Ishikawa (cell line): ENCODE measurements at regions not wholly inside any gene's neighbourhood (a gene's known extent, or its start where the extent isn't known, plus 50 kb on each side); places are given as distances from the start of the nearest gene placed in this dataset.

Source experiments
- CEBPB ChIP-seq: IDR thresholded peaks from 2 replicates; pipeline ENCODE4 v1.6.1; 2012
- CREB1 ChIP-seq: IDR thresholded peaks from 2 replicates; pipeline ENCODE4 v1.6.1; 2012; ENCODE audit warnings: low read depth
- EGR1 ChIP-seq: IDR thresholded peaks from 2 replicates; pipeline ENCODE4 v1.6.1; 2012
- EP300 ChIP-seq: IDR thresholded peaks from 2 replicates; pipeline ENCODE4 v1.6.1; 2012; ENCODE audit warnings: borderline replicate concordance
- FOXM1 ChIP-seq: IDR thresholded peaks from 2 replicates; pipeline ENCODE4 v1.6.1; 2012; ENCODE audit warnings: low read depth, borderline replicate concordance
- MAX ChIP-seq: IDR thresholded peaks from 2 replicates; pipeline ENCODE4 v1.6.1; 2012
- NFIC ChIP-seq: IDR thresholded peaks from 2 replicates; pipeline ENCODE4 v1.6.1; 2012
- RAD21 ChIP-seq: IDR thresholded peaks from 2 replicates; pipeline ENCODE4 v1.6.1; 2012; ENCODE audit warnings: low read depth
- TAF1 ChIP-seq: IDR thresholded peaks from 2 replicates; pipeline ENCODE4 v1.6.1; 2012; ENCODE audit warnings: low read depth, mild to moderate bottlenecking
- TCF12 ChIP-seq: IDR thresholded peaks from 2 replicates; pipeline ENCODE4 v1.6.1; 2012; ENCODE audit warnings: low read depth
- TEAD4 ChIP-seq: IDR thresholded peaks from 2 replicates; pipeline ENCODE4 v1.6.1; 2012
- YY1 ChIP-seq: IDR thresholded peaks from 2 replicates; pipeline ENCODE4 v1.6.1; 2012; ENCODE audit warnings: low read depth
- ZBTB7A ChIP-seq: IDR thresholded peaks from 2 replicates; pipeline ENCODE4 v1.6.1; 2012; ENCODE audit warnings: low read depth
- TF ChIP-seq, protein P1 (sequence below): IDR thresholded peaks from 2 replicates; pipeline ENCODE4 v1.6.1; 2012; ENCODE audit warnings: low read depth, mild to moderate bottlenecking
- TF ChIP-seq, protein P2 (sequence below): IDR thresholded peaks from 2 replicates; pipeline ENCODE4 v1.6.1; 2012

DNA sequence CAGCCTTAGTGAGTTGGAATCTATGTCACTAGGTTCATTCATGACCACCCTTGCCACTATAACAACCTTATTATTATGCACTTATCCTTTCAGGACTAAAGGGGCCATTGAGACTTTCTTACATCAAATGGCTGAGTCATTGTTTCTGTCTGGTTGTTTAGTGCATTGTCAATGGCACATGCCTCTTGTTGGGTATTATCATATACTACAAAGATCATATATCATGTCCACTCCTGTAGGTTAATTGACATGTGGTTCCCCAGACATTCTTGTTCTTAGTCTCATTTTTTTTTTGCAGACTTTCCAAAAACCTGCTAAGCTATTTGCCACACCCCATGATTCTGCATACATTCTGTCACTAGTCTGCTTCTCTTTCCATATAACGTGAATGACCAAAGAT, 66.7 kb upstream of the PRDM9 start:
- TF ChIP-seq CEBPB = no peak
- TF ChIP-seq NFIC = no peak
- TF ChIP-seq ZBTB7A = no peak
- no peak for TF ChIP-seq TEAD4
- no peak for TF ChIP-seq YY1
- TF ChIP-seq EGR1 = no peak
- TF ChIP-seq EP300 = no peak
- no peak for TF ChIP-seq FOXM1
- no peak for TF ChIP-seq TAF1
- TF ChIP-seq, protein P1, sequence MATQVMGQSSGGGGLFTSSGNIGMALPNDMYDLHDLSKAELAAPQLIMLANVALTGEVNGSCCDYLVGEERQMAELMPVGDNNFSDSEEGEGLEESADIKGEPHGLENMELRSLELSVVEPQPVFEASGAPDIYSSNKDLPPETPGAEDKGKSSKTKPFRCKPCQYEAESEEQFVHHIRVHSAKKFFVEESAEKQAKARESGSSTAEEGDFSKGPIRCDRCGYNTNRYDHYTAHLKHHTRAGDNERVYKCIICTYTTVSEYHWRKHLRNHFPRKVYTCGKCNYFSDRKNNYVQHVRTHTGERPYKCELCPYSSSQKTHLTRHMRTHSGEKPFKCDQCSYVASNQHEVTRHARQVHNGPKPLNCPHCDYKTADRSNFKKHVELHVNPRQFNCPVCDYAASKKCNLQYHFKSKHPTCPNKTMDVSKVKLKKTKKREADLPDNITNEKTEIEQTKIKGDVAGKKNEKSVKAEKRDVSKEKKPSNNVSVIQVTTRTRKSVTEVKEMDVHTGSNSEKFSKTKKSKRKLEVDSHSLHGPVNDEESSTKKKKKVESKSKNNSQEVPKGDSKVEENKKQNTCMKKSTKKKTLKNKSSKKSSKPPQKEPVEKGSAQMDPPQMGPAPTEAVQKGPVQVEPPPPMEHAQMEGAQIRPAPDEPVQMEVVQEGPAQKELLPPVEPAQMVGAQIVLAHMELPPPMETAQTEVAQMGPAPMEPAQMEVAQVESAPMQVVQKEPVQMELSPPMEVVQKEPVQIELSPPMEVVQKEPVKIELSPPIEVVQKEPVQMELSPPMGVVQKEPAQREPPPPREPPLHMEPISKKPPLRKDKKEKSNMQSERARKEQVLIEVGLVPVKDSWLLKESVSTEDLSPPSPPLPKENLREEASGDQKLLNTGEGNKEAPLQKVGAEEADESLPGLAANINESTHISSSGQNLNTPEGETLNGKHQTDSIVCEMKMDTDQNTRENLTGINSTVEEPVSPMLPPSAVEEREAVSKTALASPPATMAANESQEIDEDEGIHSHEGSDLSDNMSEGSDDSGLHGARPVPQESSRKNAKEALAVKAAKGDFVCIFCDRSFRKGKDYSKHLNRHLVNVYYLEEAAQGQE = no peak
- TF ChIP-seq CREB1 = no peak
- TF ChIP-seq, protein P2, sequence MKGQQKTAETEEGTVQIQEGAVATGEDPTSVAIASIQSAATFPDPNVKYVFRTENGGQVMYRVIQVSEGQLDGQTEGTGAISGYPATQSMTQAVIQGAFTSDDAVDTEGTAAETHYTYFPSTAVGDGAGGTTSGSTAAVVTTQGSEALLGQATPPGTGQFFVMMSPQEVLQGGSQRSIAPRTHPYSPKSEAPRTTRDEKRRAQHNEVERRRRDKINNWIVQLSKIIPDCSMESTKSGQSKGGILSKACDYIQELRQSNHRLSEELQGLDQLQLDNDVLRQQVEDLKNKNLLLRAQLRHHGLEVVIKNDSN = no peak
- no peak for TF ChIP-seq TCF12
- no peak for TF ChIP-seq RAD21
- no peak for TF ChIP-seq MAX

DNA sequence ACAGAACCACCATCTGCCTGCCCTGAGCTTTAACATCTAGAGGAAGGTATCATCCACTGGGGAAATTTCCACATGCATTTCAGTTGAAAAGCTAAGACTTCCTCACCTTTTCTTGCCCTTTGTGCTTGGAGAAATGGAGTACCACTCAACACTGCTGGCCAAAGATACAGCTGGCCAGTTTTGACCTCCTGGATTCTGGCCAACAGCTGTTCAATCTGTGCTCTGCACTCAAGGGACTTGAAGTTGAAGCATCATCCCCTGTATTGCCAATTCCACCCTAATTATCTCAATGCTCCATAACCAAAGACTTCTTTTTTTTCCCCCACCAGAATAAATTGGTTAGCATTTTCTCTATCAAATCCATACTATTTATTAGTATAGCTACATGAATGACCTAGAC, 70.4 kb upstream of the PRDM9 start:
- TF ChIP-seq EGR1 = no peak
- TF ChIP-seq NFIC = peak; percentile 13; the same call in 1 of the 2 replicates

DNA sequence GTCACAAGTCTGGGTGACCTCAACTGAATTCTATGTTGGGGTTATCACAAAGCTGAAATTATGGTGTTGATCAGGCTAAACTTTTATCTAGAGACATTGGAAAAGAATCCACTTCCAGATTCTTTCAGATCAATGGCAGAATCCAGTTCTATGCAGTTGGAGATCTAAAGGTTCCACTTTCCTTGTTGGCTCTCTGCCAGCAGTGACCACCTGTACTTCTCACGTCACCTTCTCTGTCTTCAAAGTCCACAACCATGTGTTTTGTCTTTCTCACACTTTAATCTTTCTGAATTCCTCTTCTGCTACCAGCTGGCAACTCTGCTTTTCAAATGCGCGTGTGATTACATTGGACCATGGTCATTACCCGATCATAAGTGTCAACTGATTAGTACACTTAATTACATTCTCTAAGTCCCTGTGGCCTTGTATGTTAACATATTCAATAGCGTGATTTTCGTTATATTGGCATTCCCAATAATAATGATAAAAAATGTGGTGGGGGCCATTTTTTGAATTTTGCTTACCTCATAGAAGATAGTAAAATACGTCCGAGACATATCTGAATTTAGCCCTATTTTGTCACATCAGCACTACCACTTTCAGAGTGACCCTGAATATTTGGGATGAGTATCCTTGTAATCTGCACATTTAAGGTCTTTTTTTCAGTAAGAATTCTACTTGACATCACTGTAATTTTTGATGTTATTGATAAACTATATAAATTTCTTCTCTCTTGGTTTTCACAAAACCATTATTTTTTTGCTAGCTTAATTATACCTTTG, 73.7 kb upstream of the PRDM9 start:
- TF ChIP-seq FOXM1 (no peak), TAF1 (no peak), NFIC (no peak), EP300 (no peak), MAX (no peak), EGR1 (no peak), TEAD4 (no peak), CREB1 (no peak), CEBPB (no peak), TCF12 (no peak), ZBTB7A (no peak), RAD21 (no peak), YY1 (no peak)
- TF ChIP-seq, protein P2 = no peak
- TF ChIP-seq, protein P1 = no peak

DNA sequence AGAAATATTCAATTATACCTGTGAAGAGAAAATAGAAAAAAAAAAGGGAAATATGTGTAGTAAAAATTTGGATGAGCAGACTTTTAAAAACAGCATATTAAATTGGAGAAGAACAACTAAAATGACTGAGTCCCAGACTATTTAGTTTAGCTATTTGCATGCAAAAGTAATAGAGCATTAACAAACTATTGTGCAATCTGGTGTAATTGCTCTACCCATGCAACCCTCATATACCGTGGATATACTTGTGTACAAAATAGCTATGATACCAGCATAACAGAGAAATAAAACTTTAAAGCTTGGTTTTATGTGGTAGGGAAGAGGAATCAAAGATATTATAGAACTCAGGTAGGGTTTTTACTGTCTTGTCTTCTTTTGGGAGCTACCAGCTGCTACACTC, 78.7 kb upstream of the PRDM9 start:
- TF ChIP-seq TEAD4 = no peak
- TF ChIP-seq CEBPB = peak; percentile 53; the same call in 1 of the 2 replicates

DNA sequence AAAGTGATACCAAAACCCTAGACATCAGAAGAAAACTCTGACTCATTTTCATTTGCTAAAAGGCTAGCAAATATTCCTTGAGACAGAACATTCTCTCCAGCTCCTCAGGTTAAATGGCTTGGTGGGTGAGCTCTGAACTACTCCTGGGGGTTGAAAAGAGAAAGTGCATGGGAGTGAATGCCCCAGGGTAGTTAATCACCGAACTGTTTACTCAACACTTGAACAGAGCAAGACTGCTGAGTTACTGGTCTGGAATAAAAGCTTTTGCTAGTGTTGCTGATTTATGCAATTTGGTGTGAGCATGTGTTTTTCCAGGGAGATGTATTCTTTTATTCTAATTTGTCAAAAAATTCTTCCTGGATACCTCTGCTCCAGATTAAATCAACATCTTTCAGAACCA, 88.3 kb upstream of the PRDM9 start:
- TF ChIP-seq TAF1 = no peak
- TF ChIP-seq CEBPB = no peak
- TF ChIP-seq TEAD4 = no peak

DNA sequence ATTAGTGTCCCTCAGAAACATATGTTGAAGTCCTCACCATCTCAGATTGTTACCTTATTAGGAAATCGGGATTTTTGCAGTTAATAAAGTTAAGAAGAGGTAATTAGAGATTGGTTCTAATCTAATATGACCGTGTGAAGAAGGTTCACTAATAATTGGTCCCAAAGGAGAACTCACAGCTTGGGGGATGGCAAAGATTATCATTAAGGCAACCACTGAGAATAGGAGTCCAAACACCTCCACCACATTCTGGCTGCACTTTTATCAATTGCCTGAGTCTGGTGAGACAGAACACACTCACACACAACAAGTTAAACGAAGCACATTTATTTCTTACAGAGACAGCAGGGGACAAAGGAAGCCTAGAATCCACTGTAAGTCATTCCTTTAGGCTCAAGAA, 94.9 kb upstream of the PRDM9 start:
- TF ChIP-seq EGR1 (no peak), MAX (no peak), EP300 (no peak), TAF1 (no peak), CREB1 (no peak), ZBTB7A (no peak), RAD21 (no peak), FOXM1 (no peak)
- TF ChIP-seq, protein P2 = no peak
